AG10803 (cell line): ENCODE measurements at regions not wholly inside any gene's neighbourhood (a gene's known extent, or its start where the extent isn't known, plus 50 kb on each side); places are given as distances from the start of the nearest gene placed in this dataset.

Experiments used
- DNase-seq: peaks from one replicate; pipeline ENCODE4 v3.0.0; 2010; ENCODE audit warnings: low read depth
- H3K4me3 ChIP-seq: 2 replicates; pipeline ENCODE4 v1.5.1; 2011; ENCODE audit warnings: mild to moderate bottlenecking, low read length, control low read depth
- CTCF ChIP-seq: conservative IDR thresholded peaks from 2 replicates; pipeline ENCODE4 v1.5.1; 2011; ENCODE audit warnings: mild to moderate bottlenecking, low read length, control low read depth, inconsistent platforms

DNA sequence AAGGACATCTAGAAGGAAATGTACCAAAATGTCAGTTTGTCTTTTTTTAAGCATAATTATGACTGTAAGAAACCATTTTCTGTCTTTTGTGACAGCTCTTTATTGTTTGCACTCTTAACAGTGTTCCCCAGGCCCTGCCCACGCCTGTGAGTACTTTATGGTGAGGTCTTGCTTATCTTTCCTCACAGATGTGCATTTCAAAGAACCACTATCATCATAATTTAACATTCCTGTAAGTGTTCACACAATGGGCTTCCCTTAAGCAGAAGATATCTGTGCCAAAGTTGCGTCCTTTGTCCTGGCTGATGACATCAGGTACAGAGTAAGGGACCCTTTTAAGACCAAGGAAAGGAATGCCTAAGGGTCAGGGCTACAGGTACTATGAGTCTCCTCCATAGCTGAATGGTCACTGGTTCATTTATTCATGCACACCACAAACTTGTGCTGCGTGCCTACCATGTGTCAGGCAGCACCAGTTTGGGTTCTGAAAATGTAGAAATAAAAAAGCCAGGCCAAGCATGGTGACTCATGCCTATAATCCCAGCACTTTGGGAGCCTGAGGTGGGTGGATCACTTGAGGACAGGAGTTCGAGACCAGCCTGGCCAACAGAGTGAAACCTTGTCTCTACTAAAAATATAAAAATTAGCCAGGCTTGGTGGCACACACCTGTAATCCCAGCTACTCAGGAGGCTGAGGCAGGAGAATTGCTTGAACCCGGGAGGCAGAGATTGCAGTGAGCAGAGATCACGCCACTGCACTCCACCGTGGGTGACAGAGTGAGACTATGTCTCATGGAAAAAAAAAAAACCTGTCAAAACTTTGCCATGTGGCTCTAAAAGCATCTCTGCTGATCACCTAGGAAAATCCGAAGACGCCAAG is 55.4 kb upstream of the NLK start:
- no peak overlapping the region for H3K4me3 ChIP-seq
- TF ChIP-seq CTCF = no peak
- no peak for DNase-seq

DNA sequence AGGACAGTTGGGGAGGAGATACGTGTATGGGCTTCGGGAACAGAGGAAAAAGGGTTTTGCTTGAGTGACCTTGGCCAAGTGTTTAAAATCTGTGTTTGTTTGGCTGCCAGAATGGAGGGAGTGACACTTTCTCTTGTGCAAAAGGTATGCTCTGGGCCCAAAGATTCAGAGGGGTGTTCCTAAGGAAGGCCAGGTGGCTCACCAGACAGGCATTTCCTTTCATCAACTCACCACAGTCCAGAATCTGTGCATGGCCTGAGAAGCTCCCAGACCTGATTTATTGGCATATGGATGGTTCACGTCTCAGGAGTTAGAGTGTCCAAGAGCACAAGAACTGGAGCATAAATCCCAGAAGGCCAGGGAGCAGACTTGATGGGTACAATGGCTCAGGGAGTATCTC is 53.4 kb upstream of the NLK start:
- no peak overlapping the region for H3K4me3 ChIP-seq
- no peak for DNase-seq
- TF ChIP-seq CTCF = no peak

DNA sequence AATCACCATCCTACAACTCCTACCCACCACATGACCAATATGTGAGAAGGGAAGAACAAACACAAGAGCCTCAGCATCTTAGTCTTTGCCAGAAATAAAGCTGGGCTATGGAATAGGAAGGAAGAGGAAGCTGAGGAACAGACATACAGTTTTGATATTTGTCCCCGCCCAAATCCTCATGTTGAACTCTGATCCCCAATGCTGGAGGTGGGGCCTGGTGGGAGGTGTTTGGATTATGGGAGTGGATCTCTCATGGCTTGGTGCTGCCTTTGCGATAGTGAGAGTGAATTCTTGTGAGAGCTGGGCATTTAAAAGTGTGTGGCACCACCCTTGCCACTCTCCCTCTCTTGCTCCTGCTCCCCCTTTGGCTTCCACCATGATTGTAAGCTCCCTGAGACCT is 52.4 kb upstream of the NLK start:
- TF ChIP-seq CTCF = no peak
- no peak overlapping the region for H3K4me3 ChIP-seq
- DNase-seq = no peak

DNA sequence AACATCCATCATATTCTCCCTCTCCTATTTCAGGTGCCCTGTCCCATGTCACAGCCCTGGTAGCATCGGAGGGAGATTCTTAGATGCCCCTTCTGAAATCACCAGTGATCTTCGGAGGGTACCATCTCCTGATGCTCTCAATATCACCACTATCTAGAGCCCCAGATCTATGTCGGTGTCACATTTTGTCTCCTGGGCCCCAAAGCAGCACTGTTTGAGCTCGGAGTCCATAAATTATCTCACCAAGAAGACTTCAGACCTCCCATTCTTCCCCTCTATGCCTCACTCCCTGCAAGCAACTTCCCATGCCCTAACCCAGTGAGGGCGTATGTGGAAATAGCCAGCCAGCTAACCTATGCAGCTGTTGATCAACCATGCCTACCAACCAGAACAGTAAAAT is 51.5 kb upstream of the NLK start:
- no peak for DNase-seq
- H3K4me3 ChIP-seq = no peak overlapping the region
- TF ChIP-seq CTCF = no peak

- no peak overlapping the region for H3K4me3 ChIP-seq
- no peak for TF ChIP-seq CTCF
- DNase-seq = no peak
Observed at GRCh38 chr17:27991462-27991993, 50.9 kb upstream of the NLK start.
